AG09319 (cell line): ENCODE measurements at regions not wholly inside any gene's neighbourhood (a gene's known extent, or its start where the extent isn't known, plus 50 kb on each side); places are given as distances from the start of the nearest gene placed in this dataset.
"Not testable (repeated sequence)": the region's sequence is repeated elsewhere in the genome, so short reads cannot be mapped to it uniquely, and the experiment has no call there.

Experiments used
- DNase-seq: peaks from one replicate; pipeline ENCODE4 v3.0.0-alpha.2; 2010; ENCODE audit warnings: low read depth; ENCODE audit errors: extremely low read depth
- TF ChIP-seq, protein P1 (sequence below): IDR thresholded peaks from 2 replicates; pipeline ENCODE4 v1.5.1; 2011; ENCODE audit warnings: low read depth, mild to moderate bottlenecking, inconsistent platforms, low read length, moderate library complexity

DNA sequence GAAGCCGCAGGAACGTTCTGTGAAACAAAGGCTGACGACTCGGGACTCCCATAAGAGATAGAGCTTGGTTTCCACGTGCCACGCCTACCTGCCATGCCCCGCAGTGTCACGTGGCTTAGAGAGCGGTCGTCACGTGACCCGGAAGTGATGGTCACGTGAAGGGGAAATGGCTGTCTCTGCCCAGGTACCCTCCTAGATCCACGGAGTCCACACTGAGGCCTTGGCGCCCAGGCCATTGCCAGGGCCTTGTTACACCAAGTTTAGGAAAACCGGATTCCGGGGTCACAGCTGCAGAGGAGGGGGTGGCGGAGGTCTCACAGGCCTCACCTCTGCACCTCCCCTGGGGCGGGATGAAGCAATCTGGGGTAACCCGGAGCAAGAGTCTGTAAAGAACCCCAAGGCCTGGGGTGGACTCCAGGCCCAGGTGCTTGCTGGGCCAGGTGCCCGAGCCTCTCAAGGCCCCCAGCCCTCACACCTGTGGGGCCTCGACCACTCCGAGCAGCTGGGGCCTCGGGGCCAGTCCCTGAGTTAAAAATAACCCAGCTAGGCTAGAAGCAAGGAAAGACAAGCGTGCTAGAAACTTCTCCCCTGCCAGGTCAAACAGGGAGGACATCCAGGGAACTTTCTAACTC lies 113.5 kb upstream of the ZNF236 start:
- TF ChIP-seq, protein P1, sequence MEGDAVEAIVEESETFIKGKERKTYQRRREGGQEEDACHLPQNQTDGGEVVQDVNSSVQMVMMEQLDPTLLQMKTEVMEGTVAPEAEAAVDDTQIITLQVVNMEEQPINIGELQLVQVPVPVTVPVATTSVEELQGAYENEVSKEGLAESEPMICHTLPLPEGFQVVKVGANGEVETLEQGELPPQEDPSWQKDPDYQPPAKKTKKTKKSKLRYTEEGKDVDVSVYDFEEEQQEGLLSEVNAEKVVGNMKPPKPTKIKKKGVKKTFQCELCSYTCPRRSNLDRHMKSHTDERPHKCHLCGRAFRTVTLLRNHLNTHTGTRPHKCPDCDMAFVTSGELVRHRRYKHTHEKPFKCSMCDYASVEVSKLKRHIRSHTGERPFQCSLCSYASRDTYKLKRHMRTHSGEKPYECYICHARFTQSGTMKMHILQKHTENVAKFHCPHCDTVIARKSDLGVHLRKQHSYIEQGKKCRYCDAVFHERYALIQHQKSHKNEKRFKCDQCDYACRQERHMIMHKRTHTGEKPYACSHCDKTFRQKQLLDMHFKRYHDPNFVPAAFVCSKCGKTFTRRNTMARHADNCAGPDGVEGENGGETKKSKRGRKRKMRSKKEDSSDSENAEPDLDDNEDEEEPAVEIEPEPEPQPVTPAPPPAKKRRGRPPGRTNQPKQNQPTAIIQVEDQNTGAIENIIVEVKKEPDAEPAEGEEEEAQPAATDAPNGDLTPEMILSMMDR, result no peak
- DNase-seq, result no peak

DNA sequence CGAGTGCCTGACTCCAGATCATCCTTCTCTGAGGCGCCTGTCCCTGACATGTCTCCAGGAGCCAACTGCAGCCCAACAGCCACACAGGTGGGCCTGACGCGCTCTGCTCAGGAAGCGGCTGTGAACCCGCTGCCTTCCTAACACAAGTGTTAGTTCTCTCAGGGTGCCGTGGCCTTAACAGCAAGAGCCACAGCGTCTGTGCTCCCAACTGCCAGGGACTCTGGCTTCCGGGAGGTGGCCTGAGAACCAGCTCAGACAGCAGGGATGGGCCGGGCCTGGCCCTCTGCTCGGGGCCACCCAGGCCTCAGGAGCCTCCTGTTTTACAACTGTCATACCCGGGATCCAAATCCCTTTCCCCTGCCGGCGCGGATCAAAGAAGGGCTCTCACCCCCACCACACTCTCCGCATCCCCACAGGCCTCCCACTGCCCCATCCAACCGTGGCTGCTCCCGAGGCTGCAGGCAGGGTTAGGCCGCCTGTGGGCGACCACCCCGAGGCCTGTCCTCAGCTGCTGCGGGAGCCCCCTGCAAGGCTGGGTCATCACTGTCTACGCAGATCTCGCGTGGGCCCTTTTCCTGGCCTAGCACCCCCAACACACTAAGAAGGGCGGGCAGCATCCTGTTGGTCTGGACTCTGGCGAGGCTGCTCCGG lies 114.2 kb upstream of the ZNF236 start:
- DNase-seq, result no peak

GRCh38 chr18:76707534-76707933 lies 114.8 kb upstream of the ZNF236 start:
- DNase-seq, result no peak
- TF ChIP-seq, protein P1, result no peak

More for the DNA sequence above, 114.2 kb upstream of the ZNF236 start:
- TF ChIP-seq, protein P1, result no peak

DNA sequence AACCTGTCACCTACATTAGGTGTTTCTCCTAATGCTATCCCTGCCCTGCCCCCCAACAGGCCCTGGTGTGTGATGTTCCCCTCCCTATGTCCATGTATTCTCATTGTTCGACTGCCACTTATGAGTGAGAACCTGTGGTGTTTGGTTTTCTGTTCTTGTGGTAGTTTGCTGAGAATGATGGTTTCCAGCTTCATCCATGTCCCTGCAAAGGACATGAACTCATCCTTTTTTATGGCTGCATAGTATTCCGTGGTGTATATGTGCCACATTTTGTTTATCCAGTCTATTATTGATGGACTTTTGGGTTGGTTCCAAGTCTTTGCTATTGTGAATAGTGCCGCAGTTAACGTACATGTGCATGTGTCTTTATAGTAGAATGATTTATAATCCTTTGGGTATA lies 117.8 kb upstream of the ZNF236 start:
- not testable (repeated sequence) for DNase-seq

GRCh38 chr18:76699923-76700322 lies 122.4 kb upstream of the ZNF236 start:
- TF ChIP-seq, protein P1, result no peak
- no peak for DNase-seq

DNA sequence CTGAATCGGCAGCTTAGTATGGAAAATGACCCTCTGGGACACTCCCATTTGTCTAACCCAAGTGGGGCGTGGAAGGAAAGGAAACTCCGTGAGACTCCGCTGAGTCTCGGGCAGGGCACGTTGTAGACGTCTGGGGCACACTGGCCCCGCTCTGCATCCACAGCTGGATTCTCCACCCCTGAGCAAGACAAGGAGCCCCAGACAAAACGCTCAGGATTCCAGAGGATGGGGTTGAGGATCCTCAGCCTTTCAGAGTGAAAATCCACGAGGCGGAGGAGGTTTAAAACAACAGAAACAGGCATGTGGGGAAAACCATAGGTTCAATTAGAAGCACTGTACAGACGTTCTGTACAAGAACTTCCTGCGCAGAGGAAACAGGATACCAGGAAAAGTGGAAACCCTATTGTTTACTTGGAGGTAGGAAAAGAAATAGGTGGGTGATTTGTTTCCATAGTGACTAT lies 124.9 kb upstream of the ZNF236 start:
- no peak for DNase-seq
- TF ChIP-seq, protein P1, result no peak

- no peak for DNase-seq
- TF ChIP-seq, protein P1, result no peak
Observed at GRCh38 chr18:76691800-76692199, 130.6 kb upstream of the ZNF236 start.
